ENCODE measurements at regions not wholly inside any gene's neighbourhood (a gene's known extent, or its start where the extent isn't known, plus 50 kb on each side); places are given as distances from the start of the nearest gene placed in this dataset.

DNA sequence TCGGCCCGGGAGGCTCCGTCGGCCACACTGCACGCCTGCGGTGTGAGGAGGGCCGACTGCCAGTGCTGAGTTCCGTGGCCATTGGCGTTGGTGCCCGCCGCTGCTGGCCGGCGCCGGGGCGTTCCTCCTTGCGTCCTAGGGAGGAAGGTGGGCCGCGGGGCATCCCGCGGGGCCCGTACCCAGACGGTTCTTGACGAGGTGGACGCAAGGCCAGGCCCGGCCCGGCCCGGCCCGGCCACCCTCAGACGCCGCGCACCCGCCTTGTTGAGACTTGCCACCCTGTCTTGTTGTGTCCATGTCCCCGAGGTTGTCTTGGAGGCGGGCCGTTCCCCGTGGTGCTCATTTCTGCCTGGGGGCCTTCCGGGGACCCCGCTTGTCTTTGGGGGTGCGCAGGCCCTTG, 282.0 kb upstream of the AGTR2 start (continued):
- TF ChIP-seq ZZZ3 (CRISPR knock-in tag; IDR thresholded peaks at IDR 0.05; ENCODE audit: borderline replicate concordance) (0 out of 2 replicates have a peak, but pooled peaks have one; percentile 13), TAF1 (CRISPR knock-in tag; IDR thresholded peaks at IDR 0.05) (0 out of 2 replicates have a peak, but pooled peaks have one; percentile 0), ZNF839 (CRISPR knock-in tag; IDR thresholded peaks at IDR 0.05; ENCODE audit: borderline replicate concordance) (0 out of 2 replicates have a peak, but pooled peaks have one; percentile 13), ZNF776 (CRISPR knock-in tag; IDR thresholded peaks at IDR 0.05) (peak; percentile 8; the same call in 1 of the 2 replicates), ZNF883 (CRISPR knock-in tag; IDR thresholded peaks at IDR 0.05; ENCODE audit: not compliant biosample characterization) (peak; percentile 12), ZNF563 (CRISPR knock-in tag; IDR thresholded peaks at IDR 0.05) (peak; percentile 15; the same call in 1 of the 2 replicates), HDAC1 (CRISPR knock-in tag; IDR thresholded peaks at IDR 0.05) (0 out of 2 replicates have a peak, but pooled peaks have one; percentile 4), ZFYVE20 (CRISPR knock-in tag; IDR thresholded peaks at IDR 0.05; ENCODE audit: borderline replicate concordance, low read depth) (0 out of 2 replicates have a peak, but pooled peaks have one; percentile 5)

DNA sequence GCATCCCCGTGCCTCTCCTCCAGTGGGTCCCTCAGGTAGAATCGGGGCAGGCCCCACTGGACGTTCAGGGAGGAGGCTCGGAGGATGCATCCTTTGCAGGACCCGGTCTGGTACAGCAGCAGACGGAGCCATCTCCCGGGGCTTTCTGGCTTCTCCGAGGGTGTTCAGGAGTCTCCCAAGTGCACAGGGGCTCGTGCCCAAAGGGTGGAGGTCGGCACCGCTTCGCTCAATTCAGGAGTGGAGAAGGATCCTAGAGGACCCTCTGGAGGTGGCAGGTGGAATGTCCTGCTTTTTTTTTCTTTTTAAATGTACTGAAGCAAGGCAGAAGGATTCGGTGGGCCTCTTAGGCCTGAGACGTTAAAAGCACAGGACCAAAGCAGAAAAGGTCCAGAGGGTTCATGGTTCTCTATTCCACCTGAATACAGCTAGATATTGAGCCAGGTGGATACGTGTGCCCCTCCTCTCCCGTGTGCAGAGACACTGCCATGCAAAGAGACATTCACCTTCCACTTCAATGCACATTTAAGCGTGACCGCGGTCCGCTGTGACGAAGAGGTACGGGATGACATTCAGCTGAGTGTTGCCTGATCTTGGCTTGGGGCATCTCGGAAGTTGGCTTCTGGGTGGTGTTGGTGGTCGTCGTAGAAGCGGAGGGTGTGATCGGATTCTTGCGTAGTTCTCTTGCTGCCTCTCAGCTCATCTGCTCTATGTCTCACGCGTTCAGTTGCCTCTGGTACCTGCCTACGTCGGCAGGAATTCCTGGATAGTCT, 281.2 kb upstream of the AGTR2 start:
- H3K27me3 ChIP-seq (ENCODE audit: control insufficient read depth in 1 of 2, insufficient read depth in 2 of 2, low read length in 2 of 2), result no peaks in the 10 kb centered on the region; a peak in 1 of 5 replicates
- H3K4me2 ChIP-seq (ENCODE audit: low read depth, low read length), result no peak overlapping the region
- no peak for ATAC-seq
- no peak overlapping the region for H3K9ac ChIP-seq (ENCODE audit: insufficient read depth, low read depth, low read length)
- no peaks in the 10 kb centered on the region for H3K9me3 ChIP-seq (ENCODE audit: low read length)
- WGBS (ENCODE audit: low lambda C conversion rate), result 86% methylated on average over 16 of the region's 32 CpGs
- H3K36me3 ChIP-seq (replicated peaks in 1 of 2; ENCODE audit: control insufficient read depth in 1 of 2, insufficient read depth in 2 of 2, low read length in 2 of 2), result no peaks in the 10 kb centered on the region
- in situ Hi-C loops (cut with HindIII; ENCODE audit: extremely low pct_ligation_motif_present, low pct_unique_long_range_greater_than_20kb) (no loop called here), intact Hi-C loops (cut with micrococcal nuclease; ENCODE audit: unreplicated experiment) (no loop called here)
- POLR2A ChIA-PET, result no interaction called here
- no peaks in the 10 kb centered on the region for H4K20me1 ChIP-seq (ENCODE audit: insufficient read depth, low read length)
- H3K79me2 ChIP-seq (ENCODE audit: insufficient read depth, low read length), result no peaks in the 10 kb centered on the region
- BruUV-seq (replicated peaks), result no TSS peak
- H3K27ac ChIP-seq (ENCODE audit: extremely low read length, insufficient read depth, low read length), result no peak overlapping the region
- CTCF ChIA-PET (ENCODE audit: low intra/inter-chr PET ratio, low total read pairs), result no interaction called here
- peaks cover 30% of the 10 kb centered on the region; the same call in 1 of the 2 replicates for H3K4me1 ChIP-seq (ENCODE audit: insufficient read depth, low read length)
- H3K4me3 ChIP-seq (replicated peaks in 1 of 3; ENCODE audit: insufficient read depth in 1 of 3, low read depth in 2 of 3, low read length in 3 of 3), result no peak overlapping the region
- no peak for FAIRE-seq
- TF ChIP-seq ELF3 (CRISPR knock-in tag; IDR thresholded peaks at IDR 0.05), result no peak
- no peak for TF ChIP-seq SCMH1 (CRISPR knock-in tag; IDR thresholded peaks at IDR 0.05; ENCODE audit: borderline replicate concordance)
- TF ChIP-seq ZBTB38 (CRISPR knock-in tag; IDR thresholded peaks at IDR 0.05), result 0 out of 2 replicates have a peak, but pooled peaks have one; percentile 21
- H2AFZ ChIP-seq (ENCODE audit: low read length), result no peak overlapping the region
- DNase-seq (ENCODE audit: low spot score), result no peak
